ENCODE measurements at regions not wholly inside any gene's neighbourhood (a gene's known extent, or its start where the extent isn't known, plus 50 kb on each side); places are given as distances from the start of the nearest gene placed in this dataset.
A peak's percentile ranks its signal among the peaks of the same experiment; 100 is the strongest.

GRCh38 chr16:79897453-79898146 lies 297.1 kb upstream of the MAF start:
- no peak overlapping the region for H4K91ac ChIP-seq (ENCODE audit: low read depth, low read length, poor library complexity)
- H3K4me3 ChIP-seq (ENCODE audit: low read length in 2 of 2), result no peak overlapping the region
- H2AK5ac ChIP-seq (ENCODE audit: low read depth, low read length), result no peak overlapping the region
- no peaks in the 10 kb centered on the region for H3K27me3 ChIP-seq (ENCODE audit: control insufficient read depth in 3 of 3, insufficient read depth in 3 of 3, low read depth in 1 of 3, low read length in 3 of 3)
- H3K9ac ChIP-seq (ENCODE audit: low read depth, low read length, poor library complexity), result no peak overlapping the region
- WGBS, 2 donors (ENCODE audit: extremely low coverage in 2 of 2, insufficient read length in 2 of 2, insufficient replicate concordance in 1 of 2), result no CpG with 5 or more reads among the region's 8 CpGs
- no peak overlapping the region for H3K27ac ChIP-seq (replicated peaks; ENCODE audit: low read length)
- peaks cover 0 to 8% of the 10 kb centered on the region in 2 donors for H3K4me1 ChIP-seq (ENCODE audit: control insufficient read depth in 2 of 2, insufficient read depth in 1 of 2, low read depth in 1 of 2, low read length in 2 of 2)
- no peak overlapping the region for H3K18ac ChIP-seq (ENCODE audit: low read length)
- no peak overlapping the region for H3K4ac ChIP-seq (ENCODE audit: low read length)
- no peak overlapping the region for H2BK5ac ChIP-seq (ENCODE audit: low read length)
- no peak overlapping the region for H3K23ac ChIP-seq (ENCODE audit: low read depth, low read length, poor library complexity)
- H3K79me1 ChIP-seq (ENCODE audit: low read depth, low read length), result no peaks in the 10 kb centered on the region
- no peaks in the 10 kb centered on the region for H3K36me3 ChIP-seq (replicated peaks in 1 of 2; ENCODE audit: control insufficient read depth in 2 of 2, insufficient read depth in 2 of 2, low read length in 2 of 2)
- no peak overlapping the region for H4K8ac ChIP-seq (ENCODE audit: low read depth, low read length)
- H2BK12ac ChIP-seq (ENCODE audit: low read length), result no peak overlapping the region
- no peak overlapping the region for H3K14ac ChIP-seq (ENCODE audit: low read length)
- H2BK15ac ChIP-seq (ENCODE audit: low read length), result no peak overlapping the region
- H2AFZ ChIP-seq (ENCODE audit: low read length), result peak overlapping the region; percentile 13
- no peaks in the 10 kb centered on the region for H3K9me3 ChIP-seq (replicated peaks in 1 of 2; ENCODE audit: control insufficient read depth in 2 of 2, insufficient read depth in 1 of 2, low read depth in 1 of 2, low read length in 2 of 2)
- H3K4me2 ChIP-seq (ENCODE audit: insufficient read depth, low read length, poor library complexity, severe bottlenecking), result no peak overlapping the region
- no peak overlapping the region for H2BK120ac ChIP-seq (ENCODE audit: low read depth, low read length)
- DNase-seq (ENCODE audit: low spot score), result no peak

GRCh38 chr16:79897104-79897452 lies 296.5 kb upstream of the MAF start:
- Histone ChIP-seq H3K9me3 (replicated peaks in 1 of 2; ENCODE audit: control insufficient read depth in 2 of 2, insufficient read depth in 1 of 2, low read depth in 1 of 2, low read length in 2 of 2) (no peaks in the 10 kb centered on the region), H3K36me3 (replicated peaks in 1 of 2; ENCODE audit: control insufficient read depth in 2 of 2, insufficient read depth in 2 of 2, low read length in 2 of 2) (no peaks in the 10 kb centered on the region), H2BK5ac (ENCODE audit: low read length) (no peak overlapping the region), H3K27me3 (ENCODE audit: control insufficient read depth in 3 of 3, insufficient read depth in 3 of 3, low read depth in 1 of 3, low read length in 3 of 3) (no peaks in the 10 kb centered on the region), H3K4me1 (ENCODE audit: control insufficient read depth in 2 of 2, insufficient read depth in 1 of 2, low read depth in 1 of 2, low read length in 2 of 2) (peaks cover 0 to 8% of the 10 kb centered on the region in 2 donors), H3K27ac (replicated peaks; ENCODE audit: low read length) (no peak overlapping the region), H2BK15ac (ENCODE audit: low read length) (no peak overlapping the region), H3K18ac (ENCODE audit: low read length) (no peak overlapping the region), H3K4ac (ENCODE audit: low read length) (no peak overlapping the region), H2AK5ac (ENCODE audit: low read depth, low read length) (no peak overlapping the region), H2BK12ac (ENCODE audit: low read length) (no peak overlapping the region), H2AFZ (ENCODE audit: low read length) (peak overlapping the region; percentile 13), H4K91ac (ENCODE audit: low read depth, low read length, poor library complexity) (no peak overlapping the region), H3K4me2 (ENCODE audit: insufficient read depth, low read length, poor library complexity, severe bottlenecking) (no peak overlapping the region), H3K4me3 (ENCODE audit: low read length in 2 of 2) (no peak overlapping the region), H2BK120ac (ENCODE audit: low read depth, low read length) (no peak overlapping the region), H3K9ac (ENCODE audit: low read depth, low read length, poor library complexity) (no peak overlapping the region), H3K79me1 (ENCODE audit: low read depth, low read length) (no peaks in the 10 kb centered on the region), H3K23ac (ENCODE audit: low read depth, low read length, poor library complexity) (no peak overlapping the region), H3K14ac (ENCODE audit: low read length) (no peak overlapping the region), H4K8ac (ENCODE audit: low read depth, low read length) (no peak overlapping the region)
- no CpG with 5 or more reads among the region's 2 CpGs for WGBS, 2 donors (ENCODE audit: extremely low coverage in 2 of 2, insufficient read length in 2 of 2, insufficient replicate concordance in 1 of 2)
- DNase-seq (ENCODE audit: low spot score), result no peak

- Histone ChIP-seq H3K4me2 (ENCODE audit: insufficient read depth, low read length, poor library complexity, severe bottlenecking) (no peak overlapping the region), H3K14ac (ENCODE audit: low read length) (no peak overlapping the region), H4K91ac (ENCODE audit: low read depth, low read length, poor library complexity) (no peak overlapping the region), H2AK5ac (ENCODE audit: low read depth, low read length) (no peak overlapping the region), H3K4ac (ENCODE audit: low read length) (no peak overlapping the region), H3K4me1 (ENCODE audit: control insufficient read depth in 2 of 2, insufficient read depth in 1 of 2, low read depth in 1 of 2, low read length in 2 of 2) (peaks cover 0 to 8% of the 10 kb centered on the region in 2 donors), H3K9me3 (replicated peaks in 1 of 2; ENCODE audit: control insufficient read depth in 2 of 2, insufficient read depth in 1 of 2, low read depth in 1 of 2, low read length in 2 of 2) (no peaks in the 10 kb centered on the region), H2AFZ (ENCODE audit: low read length) (no peak overlapping the region), H3K36me3 (replicated peaks in 1 of 2; ENCODE audit: control insufficient read depth in 2 of 2, insufficient read depth in 2 of 2, low read length in 2 of 2) (no peaks in the 10 kb centered on the region), H2BK5ac (ENCODE audit: low read length) (no peak overlapping the region), H4K8ac (ENCODE audit: low read depth, low read length) (no peak overlapping the region), H2BK120ac (ENCODE audit: low read depth, low read length) (no peak overlapping the region), H3K18ac (ENCODE audit: low read length) (peak overlapping the region; percentile 21), H3K79me1 (ENCODE audit: low read depth, low read length) (no peaks in the 10 kb centered on the region), H2BK15ac (ENCODE audit: low read length) (no peak overlapping the region), H3K4me3 (ENCODE audit: low read length in 2 of 2) (no peak overlapping the region), H3K27me3 (ENCODE audit: control insufficient read depth in 3 of 3, insufficient read depth in 3 of 3, low read depth in 1 of 3, low read length in 3 of 3) (no peaks in the 10 kb centered on the region), H3K27ac (replicated peaks; ENCODE audit: low read length) (no peak overlapping the region), H3K23ac (ENCODE audit: low read depth, low read length, poor library complexity) (no peak overlapping the region), H2BK12ac (ENCODE audit: low read length) (peak overlapping the region; percentile 31), H3K9ac (ENCODE audit: low read depth, low read length, poor library complexity) (no peak overlapping the region)
- DNase-seq (ENCODE audit: low spot score), result no peak
- WGBS, 2 donors (ENCODE audit: extremely low coverage in 2 of 2, insufficient read length in 2 of 2, insufficient replicate concordance in 1 of 2), result no CpG with 5 or more reads among the region's 6 CpGs
Measured at GRCh38 chr16:79895917-79896203, 295.3 kb upstream of the MAF start.

- no peaks in the 10 kb centered on the region for H3K79me1 ChIP-seq (ENCODE audit: low read depth, low read length)
- H2BK5ac ChIP-seq (ENCODE audit: low read length), result no peak overlapping the region
- H3K4ac ChIP-seq (ENCODE audit: low read length), result no peak overlapping the region
- H2BK12ac ChIP-seq (ENCODE audit: low read length), result peak overlapping the region; percentile 31
- no peak overlapping the region for H2BK120ac ChIP-seq (ENCODE audit: low read depth, low read length)
- no peak overlapping the region for H3K4me2 ChIP-seq (ENCODE audit: insufficient read depth, low read length, poor library complexity, severe bottlenecking)
- H4K8ac ChIP-seq (ENCODE audit: low read depth, low read length), result no peak overlapping the region
- H3K27ac ChIP-seq (replicated peaks; ENCODE audit: low read length), result no peak overlapping the region
- no peak overlapping the region for H2AK5ac ChIP-seq (ENCODE audit: low read depth, low read length)
- H3K23ac ChIP-seq (ENCODE audit: low read depth, low read length, poor library complexity), result no peak overlapping the region
- H3K14ac ChIP-seq (ENCODE audit: low read length), result peak overlapping the region; percentile 27
- no peak overlapping the region for H4K91ac ChIP-seq (ENCODE audit: low read depth, low read length, poor library complexity)
- no CpG with 5 or more reads among the region's 10 CpGs for WGBS, 2 donors (ENCODE audit: extremely low coverage in 2 of 2, insufficient read length in 2 of 2, insufficient replicate concordance in 1 of 2)
- no peaks in the 10 kb centered on the region for H3K9me3 ChIP-seq (replicated peaks in 1 of 2; ENCODE audit: control insufficient read depth in 2 of 2, insufficient read depth in 1 of 2, low read depth in 1 of 2, low read length in 2 of 2)
- H3K18ac ChIP-seq (ENCODE audit: low read length), result peak overlapping the region; percentile 48
- H3K4me1 ChIP-seq (ENCODE audit: control insufficient read depth in 2 of 2, insufficient read depth in 1 of 2, low read depth in 1 of 2, low read length in 2 of 2), result peaks cover 0 to 7% of the 10 kb centered on the region in 2 donors
- no peaks in the 10 kb centered on the region for H3K27me3 ChIP-seq (ENCODE audit: control insufficient read depth in 3 of 3, insufficient read depth in 3 of 3, low read depth in 1 of 3, low read length in 3 of 3)
- H3K9ac ChIP-seq (ENCODE audit: low read depth, low read length, poor library complexity), result no peak overlapping the region
- no peaks in the 10 kb centered on the region for H3K36me3 ChIP-seq (replicated peaks in 1 of 2; ENCODE audit: control insufficient read depth in 2 of 2, insufficient read depth in 2 of 2, low read length in 2 of 2)
- no peak for DNase-seq (ENCODE audit: low spot score)
- H2BK15ac ChIP-seq (ENCODE audit: low read length), result no peak overlapping the region
- no peak overlapping the region for H2AFZ ChIP-seq (ENCODE audit: low read length)
- H3K4me3 ChIP-seq (ENCODE audit: low read length in 2 of 2), result no peak overlapping the region
Measured at GRCh38 chr16:79895053-79895916, 294.7 kb upstream of the MAF start.

All from neuronal stem cell (in vitro differentiated cells).